ENCODE measurements at regions not wholly inside any gene's neighbourhood (a gene's known extent, or its start where the extent isn't known, plus 50 kb on each side); places are given as distances from the start of the nearest gene placed in this dataset.

GRCh38 chr4:140247237-140247636 lies 93.3 kb upstream of the MAML3 start:
- Histone ChIP-seq H3K36me3 (ENCODE audit: insufficient read depth, low read length) (no peaks in the 10 kb centered on the region), H3K4me1 (ENCODE audit: insufficient read depth, low read length) (peaks cover 18% of the 10 kb centered on the region), H3K27me3 (ENCODE audit: insufficient read depth, low read length, poor library complexity) (no peaks in the 10 kb centered on the region), H3K9me3 (ENCODE audit: insufficient read depth, low read length, severe bottlenecking) (no peaks in the 10 kb centered on the region), H3K4me2 (ENCODE audit: insufficient read depth, low read length) (no peak overlapping the region), H4K20me1 (ENCODE audit: insufficient read depth, low read length) (no peaks in the 10 kb centered on the region), H3K4me3 (ENCODE audit: low read depth in 1 of 2, low read length in 2 of 2) (no peak overlapping the region), H2AFZ (ENCODE audit: low read depth, low read length) (no peak overlapping the region), H3K9ac (ENCODE audit: low read depth, low read length) (no peak overlapping the region), H3K27ac (ENCODE audit: low read length) (no peak overlapping the region), H3K79me2 (ENCODE audit: insufficient read depth, low read length) (no peaks in the 10 kb centered on the region)
- DNase-seq = no peak
- no peak for ATAC-seq (ENCODE audit: insufficient read depth, low read depth)
- TF ChIP-seq EZH2 (IDR thresholded peaks at IDR 0.05; ENCODE audit: borderline replicate concordance, low read depth, low read length, severe bottlenecking) (no peak), CTCF (IDR thresholded peaks at IDR 0.05; ENCODE audit: borderline replicate concordance, extremely low read depth, low read length, poor library complexity, severe bottlenecking) (no peak)

- DNase-seq (no peak), ATAC-seq (ENCODE audit: insufficient read depth, low read depth) (no peak)
- no peaks in the 10 kb centered on the region for H4K20me1 ChIP-seq (ENCODE audit: insufficient read depth, low read length)
- no peaks in the 10 kb centered on the region for H3K36me3 ChIP-seq (ENCODE audit: insufficient read depth, low read length)
- H3K79me2 ChIP-seq (ENCODE audit: insufficient read depth, low read length) = no peaks in the 10 kb centered on the region
- no peak overlapping the region for H3K4me2 ChIP-seq (ENCODE audit: insufficient read depth, low read length)
- H3K27ac ChIP-seq (ENCODE audit: low read length) = no peak overlapping the region
- H3K4me3 ChIP-seq (ENCODE audit: low read depth in 1 of 2, low read length in 2 of 2) = no peak overlapping the region
- H2AFZ ChIP-seq (ENCODE audit: low read depth, low read length) = no peak overlapping the region
- H3K9ac ChIP-seq (ENCODE audit: low read depth, low read length) = no peak overlapping the region
- H3K9me3 ChIP-seq (ENCODE audit: insufficient read depth, low read length, severe bottlenecking) = no peaks in the 10 kb centered on the region
- H3K4me1 ChIP-seq (ENCODE audit: insufficient read depth, low read length) = peaks cover 17% of the 10 kb centered on the region
- TF ChIP-seq EZH2 (IDR thresholded peaks at IDR 0.05; ENCODE audit: borderline replicate concordance, low read depth, low read length, severe bottlenecking) (no peak), CTCF (IDR thresholded peaks at IDR 0.05; ENCODE audit: borderline replicate concordance, extremely low read depth, low read length, poor library complexity, severe bottlenecking) (no peak)
- H3K27me3 ChIP-seq (ENCODE audit: insufficient read depth, low read length, poor library complexity) = no peaks in the 10 kb centered on the region
Measured at GRCh38 chr4:140246216-140246615, 92.2 kb upstream of the MAML3 start.

- Histone ChIP-seq H3K4me1 (ENCODE audit: insufficient read depth, low read length) (peaks cover 17% of the 10 kb centered on the region), H3K9me3 (ENCODE audit: insufficient read depth, low read length, severe bottlenecking) (no peaks in the 10 kb centered on the region), H3K27ac (ENCODE audit: low read length) (no peak overlapping the region), H2AFZ (ENCODE audit: low read depth, low read length) (no peak overlapping the region), H3K36me3 (ENCODE audit: insufficient read depth, low read length) (no peaks in the 10 kb centered on the region), H3K79me2 (ENCODE audit: insufficient read depth, low read length) (no peaks in the 10 kb centered on the region), H3K27me3 (ENCODE audit: insufficient read depth, low read length, poor library complexity) (no peaks in the 10 kb centered on the region), H3K4me2 (ENCODE audit: insufficient read depth, low read length) (no peak overlapping the region), H4K20me1 (ENCODE audit: insufficient read depth, low read length) (no peaks in the 10 kb centered on the region), H3K4me3 (ENCODE audit: low read depth in 1 of 2, low read length in 2 of 2) (no peak overlapping the region), H3K9ac (ENCODE audit: low read depth, low read length) (no peak overlapping the region)
- TF ChIP-seq CTCF (IDR thresholded peaks at IDR 0.05; ENCODE audit: borderline replicate concordance, extremely low read depth, low read length, poor library complexity, severe bottlenecking) (no peak), EZH2 (IDR thresholded peaks at IDR 0.05; ENCODE audit: borderline replicate concordance, low read depth, low read length, severe bottlenecking) (no peak)
- ATAC-seq (ENCODE audit: insufficient read depth, low read depth) = no peak
- DNase-seq = no peak
Measured at GRCh38 chr4:140244328-140244727, 90.3 kb upstream of the MAML3 start.

- H3K9ac ChIP-seq (ENCODE audit: low read depth, low read length) = no peak overlapping the region
- DNase-seq = peak; percentile 47
Measured at GRCh38 chr4:140243278-140243753, 89.3 kb upstream of the MAML3 start.

More at GRCh38 chr4:140243278-140243753, 89.3 kb upstream of the MAML3 start:
- TF ChIP-seq EZH2 (IDR thresholded peaks at IDR 0.05; ENCODE audit: borderline replicate concordance, low read depth, low read length, severe bottlenecking) (no peak), CTCF (IDR thresholded peaks at IDR 0.05; ENCODE audit: borderline replicate concordance, extremely low read depth, low read length, poor library complexity, severe bottlenecking) (no peak)
- Histone ChIP-seq H3K4me2 (ENCODE audit: insufficient read depth, low read length) (no peak overlapping the region), H2AFZ (ENCODE audit: low read depth, low read length) (peak overlapping the region; percentile 58), H3K4me1 (ENCODE audit: insufficient read depth, low read length) (peaks cover 17% of the 10 kb centered on the region), H4K20me1 (ENCODE audit: insufficient read depth, low read length) (no peaks in the 10 kb centered on the region), H3K27ac (ENCODE audit: low read length) (peak overlapping the region; percentile 46), H3K36me3 (ENCODE audit: insufficient read depth, low read length) (no peaks in the 10 kb centered on the region), H3K79me2 (ENCODE audit: insufficient read depth, low read length) (no peaks in the 10 kb centered on the region), H3K4me3 (ENCODE audit: low read depth in 1 of 2, low read length in 2 of 2) (no peak overlapping the region), H3K27me3 (ENCODE audit: insufficient read depth, low read length, poor library complexity) (no peaks in the 10 kb centered on the region), H3K9me3 (ENCODE audit: insufficient read depth, low read length, severe bottlenecking) (no peaks in the 10 kb centered on the region)
- peak; percentile 79 for ATAC-seq (ENCODE audit: insufficient read depth, low read depth)
